GM21737 (cell line): ENCODE measurements at regions not wholly inside any gene's neighbourhood (a gene's known extent, or its start where the extent isn't known, plus 50 kb on each side); places are given as distances from the start of the nearest gene placed in this dataset.
"Not testable (repeated sequence)": the region's sequence is repeated elsewhere in the genome, so short reads cannot be mapped to it uniquely, and the experiment has no call there.

ENCODE experiments used
- ATAC-seq: cut with Tn5 transposase; IDR thresholded peaks from one replicate; pipeline ENCODE4 v1.9.1; 2021; ENCODE audit warnings: mild to moderate bottlenecking, moderate library complexity; ENCODE audit not compliant: unreplicated experiment

GRCh38 chr14:105581551-105582341 lies 55.4 kb downstream of the TMEM121 start:
- peak; percentile 33 for ATAC-seq

- no peak for ATAC-seq
These were observed 56.3 kb downstream of the TMEM121 start for GRCh38 chr14:105582639-105583038.

- not testable (repeated sequence) for ATAC-seq
These were observed 57.5 kb downstream of the TMEM121 start for GRCh38 chr14:105583914-105584313.

- ATAC-seq = not testable (repeated sequence)
These were observed 58.9 kb downstream of the TMEM121 start for GRCh38 chr14:105585290-105585689.

- ATAC-seq = not testable (repeated sequence)
These were observed 59.3 kb downstream of the TMEM121 start for GRCh38 chr14:105585722-105586121.

GRCh38 chr14:105586144-105586872 lies 59.9 kb downstream of the TMEM121 start:
- ATAC-seq = not testable (repeated sequence)

- not testable (repeated sequence) for ATAC-seq
These were observed 60.7 kb downstream of the TMEM121 start for GRCh38 chr14:105587034-105587433.

GRCh38 chr14:105587482-105588235 lies 61.3 kb downstream of the TMEM121 start:
- ATAC-seq = not testable (repeated sequence)

- ATAC-seq = no peak
These were observed 62.0 kb downstream of the TMEM121 start for GRCh38 chr14:105588236-105588860.

GRCh38 chr14:105589161-105589925 lies 63.0 kb downstream of the TMEM121 start:
- ATAC-seq = no peak

- ATAC-seq = not testable (repeated sequence)
These were observed 63.5 kb downstream of the TMEM121 start for GRCh38 chr14:105589926-105590185.

- no peak for ATAC-seq
These were observed 64.7 kb downstream of the TMEM121 start for GRCh38 chr14:105591052-105591451.

- ATAC-seq = not testable (repeated sequence)
These were observed 65.5 kb downstream of the TMEM121 start for GRCh38 chr14:105591792-105592341.

GRCh38 chr14:105592646-105593045 lies 66.3 kb downstream of the TMEM121 start:
- not testable (repeated sequence) for ATAC-seq

GRCh38 chr14:105595346-105595745 lies 69.0 kb downstream of the TMEM121 start:
- ATAC-seq = not testable (repeated sequence)

- not testable (repeated sequence) for ATAC-seq
These were observed 70.0 kb downstream of the TMEM121 start for GRCh38 chr14:105596374-105596773.

GRCh38 chr14:105598040-105598763 lies 71.8 kb downstream of the TMEM121 start:
- not testable (repeated sequence) for ATAC-seq

GRCh38 chr14:105598925-105599586 lies 72.7 kb downstream of the TMEM121 start:
- not testable (repeated sequence) for ATAC-seq
